ENCODE measurements at regions not wholly inside any gene's neighbourhood (a gene's known extent, or its start where the extent isn't known, plus 50 kb on each side); places are given as distances from the start of the nearest gene placed in this dataset.

GRCh38 chr4:23973308-23973855 is 83.5 kb upstream of the PPARGC1A start:
- DNase-seq (ENCODE audit: unreplicated experiment), result no peak
- CTCF ChIA-PET, result interaction anchor here (0.6 kb wide), 2 partner anchors 11 to 80 kb away, joined by 3 read pairs; no protein-coding TSS in a partner anchor
- Mint-ChIP-seq H3K36me3 (ENCODE audit: insufficient read depth, unreplicated experiment) (peaks cover under 1% of the 10 kb centered on the region), H3K27ac (ENCODE audit: low read depth, unreplicated experiment) (no peak overlapping the region), H3K27me3 (ENCODE audit: insufficient read depth, unreplicated experiment) (no peaks in the 10 kb centered on the region), H3K4me1 (ENCODE audit: insufficient read depth, unreplicated experiment) (peaks cover 4% of the 10 kb centered on the region), H3K9me3 (ENCODE audit: unreplicated experiment) (no peaks in the 10 kb centered on the region), H3K4me3 (ENCODE audit: unreplicated experiment) (no peak overlapping the region)
- POLR2A ChIA-PET, result interaction anchor here (0.9 kb wide), 1 partner anchor 39 kb away, joined by 4 read pairs; no protein-coding TSS in a partner anchor
- BruUV-seq (replicated peaks), result no TSS peak
- intact Hi-C loops (cut with micrococcal nuclease), result no loop called here
- TF ChIP-seq, protein P1, sequence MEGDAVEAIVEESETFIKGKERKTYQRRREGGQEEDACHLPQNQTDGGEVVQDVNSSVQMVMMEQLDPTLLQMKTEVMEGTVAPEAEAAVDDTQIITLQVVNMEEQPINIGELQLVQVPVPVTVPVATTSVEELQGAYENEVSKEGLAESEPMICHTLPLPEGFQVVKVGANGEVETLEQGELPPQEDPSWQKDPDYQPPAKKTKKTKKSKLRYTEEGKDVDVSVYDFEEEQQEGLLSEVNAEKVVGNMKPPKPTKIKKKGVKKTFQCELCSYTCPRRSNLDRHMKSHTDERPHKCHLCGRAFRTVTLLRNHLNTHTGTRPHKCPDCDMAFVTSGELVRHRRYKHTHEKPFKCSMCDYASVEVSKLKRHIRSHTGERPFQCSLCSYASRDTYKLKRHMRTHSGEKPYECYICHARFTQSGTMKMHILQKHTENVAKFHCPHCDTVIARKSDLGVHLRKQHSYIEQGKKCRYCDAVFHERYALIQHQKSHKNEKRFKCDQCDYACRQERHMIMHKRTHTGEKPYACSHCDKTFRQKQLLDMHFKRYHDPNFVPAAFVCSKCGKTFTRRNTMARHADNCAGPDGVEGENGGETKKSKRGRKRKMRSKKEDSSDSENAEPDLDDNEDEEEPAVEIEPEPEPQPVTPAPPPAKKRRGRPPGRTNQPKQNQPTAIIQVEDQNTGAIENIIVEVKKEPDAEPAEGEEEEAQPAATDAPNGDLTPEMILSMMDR (IDR thresholded peaks at IDR 0.05; ENCODE audit: unreplicated experiment), result no peak

DNA sequence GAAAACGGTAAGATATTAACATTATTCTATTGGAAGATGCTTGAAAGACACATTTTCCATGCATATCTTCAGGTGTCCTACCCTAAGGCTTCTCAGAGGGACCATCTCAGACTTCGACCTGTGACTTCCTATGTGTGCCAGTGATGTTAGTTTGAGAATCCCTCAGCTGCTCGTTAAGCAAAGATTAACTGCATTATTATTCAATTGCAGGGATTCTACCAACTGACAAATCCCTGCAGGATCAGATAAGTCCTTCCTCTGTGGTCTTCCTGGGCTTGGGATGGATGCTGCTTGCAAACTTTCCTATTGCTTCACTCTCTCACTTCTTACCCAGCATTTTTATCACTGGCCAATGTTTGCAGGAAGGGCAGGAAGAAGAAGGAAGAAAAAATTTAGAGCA is 83.0 kb upstream of the PPARGC1A start:
- DNase-seq (ENCODE audit: unreplicated experiment), result no peak

DNA sequence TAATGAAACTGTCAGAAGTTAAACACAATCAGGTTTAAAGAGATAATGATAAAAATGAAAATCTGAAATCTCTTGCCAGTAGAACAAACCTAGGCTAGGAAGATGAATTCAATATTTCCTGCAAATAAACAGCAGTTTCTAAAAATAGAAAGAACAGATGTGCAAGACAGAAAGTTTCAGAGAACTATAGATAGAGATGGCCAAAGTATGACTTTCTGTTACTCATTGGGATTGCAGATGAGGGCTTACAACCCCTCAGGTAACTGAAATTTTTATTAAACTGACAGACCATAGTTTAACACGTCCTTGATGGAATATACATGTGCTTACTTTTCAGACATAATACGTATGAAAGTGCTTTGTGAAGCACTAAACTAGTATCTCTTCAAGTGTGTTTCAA is 82.3 kb upstream of the PPARGC1A start:
- ChIA-PET CTCF (no interaction called here), POLR2A (no interaction called here)
- Mint-ChIP-seq H3K27ac (ENCODE audit: low read depth, unreplicated experiment) (no peak overlapping the region), H3K9me3 (ENCODE audit: unreplicated experiment) (no peaks in the 10 kb centered on the region), H3K4me1 (ENCODE audit: insufficient read depth, unreplicated experiment) (peaks cover 4% of the 10 kb centered on the region), H3K36me3 (ENCODE audit: insufficient read depth, unreplicated experiment) (peaks cover 6% of the 10 kb centered on the region), H3K4me3 (ENCODE audit: unreplicated experiment) (no peak overlapping the region), H3K27me3 (ENCODE audit: insufficient read depth, unreplicated experiment) (no peaks in the 10 kb centered on the region)
- no peak for DNase-seq (ENCODE audit: unreplicated experiment)
- intact Hi-C loops (cut with micrococcal nuclease), result no loop called here
- TF ChIP-seq, protein P1 (IDR thresholded peaks at IDR 0.05; ENCODE audit: unreplicated experiment), result no peak
- no TSS peak for BruUV-seq (replicated peaks)

More for the DNA sequence above, 83.0 kb upstream of the PPARGC1A start:
- peaks cover 6% of the 10 kb centered on the region for H3K36me3 Mint-ChIP-seq (ENCODE audit: insufficient read depth, unreplicated experiment)
- POLR2A ChIA-PET, result no interaction called here
- H3K4me3 Mint-ChIP-seq (ENCODE audit: unreplicated experiment), result no peak overlapping the region
- TF ChIP-seq, protein P1 (IDR thresholded peaks at IDR 0.05; ENCODE audit: unreplicated experiment), result no peak
- H3K9me3 Mint-ChIP-seq (ENCODE audit: unreplicated experiment), result no peaks in the 10 kb centered on the region
- CTCF ChIA-PET, result interaction anchor here (0.6 kb wide), 1 partner anchor 11 kb away, joined by 3 read pairs; no protein-coding TSS in a partner anchor
- no peak overlapping the region for H3K27ac Mint-ChIP-seq (ENCODE audit: low read depth, unreplicated experiment)
- H3K27me3 Mint-ChIP-seq (ENCODE audit: insufficient read depth, unreplicated experiment), result no peaks in the 10 kb centered on the region
- intact Hi-C loops (cut with micrococcal nuclease), result no loop called here
- H3K4me1 Mint-ChIP-seq (ENCODE audit: insufficient read depth, unreplicated experiment), result peaks cover 4% of the 10 kb centered on the region
- no TSS peak for BruUV-seq (replicated peaks)

GRCh38 chr4:23970201-23970850 is 80.5 kb upstream of the PPARGC1A start:
- Mint-ChIP-seq H3K27ac (ENCODE audit: low read depth, unreplicated experiment) (no peak overlapping the region), H3K9me3 (ENCODE audit: unreplicated experiment) (no peaks in the 10 kb centered on the region), H3K27me3 (ENCODE audit: insufficient read depth, unreplicated experiment) (no peaks in the 10 kb centered on the region), H3K4me1 (ENCODE audit: insufficient read depth, unreplicated experiment) (peaks cover 4% of the 10 kb centered on the region), H3K36me3 (ENCODE audit: insufficient read depth, unreplicated experiment) (peaks cover 6% of the 10 kb centered on the region), H3K4me3 (ENCODE audit: unreplicated experiment) (no peak overlapping the region)
- TF ChIP-seq, protein P1 (IDR thresholded peaks at IDR 0.05; ENCODE audit: unreplicated experiment), result no peak
- ChIA-PET POLR2A (no interaction called here), CTCF (interaction anchor here (0.6 kb wide), 1 partner anchor 44 kb away, joined by 3 read pairs; no protein-coding TSS in a partner anchor)
- no TSS peak for BruUV-seq (replicated peaks)
- no peak for DNase-seq (ENCODE audit: unreplicated experiment)
- intact Hi-C loops (cut with micrococcal nuclease), result no loop called here
